ENCODE measurements at regions not wholly inside any gene's neighbourhood (a gene's known extent, or its start where the extent isn't known, plus 50 kb on each side); places are given as distances from the start of the nearest gene placed in this dataset.

- no peak overlapping the region for H3K4me3 ChIP-seq (ENCODE audit: low read length)
- H3K27me3 ChIP-seq (ENCODE audit: insufficient read depth, low read length): peaks cover 19% of the 10 kb centered on the region
- H3K9me3 ChIP-seq (ENCODE audit: low read depth, low read length): no peaks in the 10 kb centered on the region
- H3K4me1 ChIP-seq (ENCODE audit: insufficient read depth, low read length): no peaks in the 10 kb centered on the region
Measured at GRCh38 chr1:38129971-38130370, 83.4 kb upstream of the POU3F1 start.

DNA sequence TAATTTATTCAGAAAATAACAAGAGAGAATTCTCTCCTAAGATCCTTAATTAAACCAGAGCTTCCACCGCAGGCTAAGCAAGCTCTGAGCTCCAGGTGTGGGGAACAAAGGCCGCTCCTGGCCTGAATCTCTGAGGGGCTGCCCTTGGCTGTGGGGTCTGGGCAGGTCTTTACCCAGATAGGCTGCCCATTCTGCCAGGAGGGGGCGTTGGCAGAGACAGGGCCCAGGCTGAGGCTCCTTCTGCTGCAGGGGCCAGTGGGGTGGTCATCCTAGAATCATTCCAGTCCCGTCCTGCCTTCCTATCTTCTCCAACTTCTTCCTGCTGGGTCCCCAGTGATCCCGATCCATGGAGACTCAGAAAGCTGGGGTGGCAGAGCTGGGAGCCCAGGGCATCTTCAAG, 82.9 kb upstream of the POU3F1 start:
- Histone ChIP-seq H3K27me3 (ENCODE audit: insufficient read depth, low read length) (peaks cover 15% of the 10 kb centered on the region), H3K4me3 (ENCODE audit: low read length) (no peak overlapping the region), H3K9me3 (ENCODE audit: low read depth, low read length) (no peaks in the 10 kb centered on the region), H3K4me1 (ENCODE audit: insufficient read depth, low read length) (no peaks in the 10 kb centered on the region)

GRCh38 chr1:38128926-38129453, 82.4 kb upstream of the POU3F1 start:
- Histone ChIP-seq H3K4me1 (ENCODE audit: insufficient read depth, low read length) (no peaks in the 10 kb centered on the region), H3K27me3 (ENCODE audit: insufficient read depth, low read length) (peaks cover 11% of the 10 kb centered on the region), H3K9me3 (ENCODE audit: low read depth, low read length) (no peaks in the 10 kb centered on the region), H3K4me3 (ENCODE audit: low read length) (no peak overlapping the region)

DNA sequence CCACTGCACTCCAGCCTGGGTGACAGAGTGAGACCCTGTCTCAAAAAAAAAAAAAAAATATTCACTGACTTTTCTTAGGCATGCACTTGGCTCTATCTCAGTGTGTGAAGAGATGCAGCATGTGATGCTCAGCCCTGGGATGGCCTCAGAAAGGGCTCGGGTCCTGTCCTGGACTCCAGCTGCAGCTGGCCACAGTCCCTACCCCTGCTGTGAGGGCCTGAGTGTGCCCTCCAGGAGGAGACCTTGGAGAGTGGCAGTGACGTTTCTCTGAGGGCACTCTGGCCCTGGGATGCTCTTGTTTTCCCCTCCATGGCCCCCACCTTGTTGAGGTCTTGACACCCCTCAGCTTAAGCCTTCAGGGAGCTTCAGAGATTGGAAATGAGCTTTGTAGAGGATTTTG, 81.9 kb upstream of the POU3F1 start:
- no peak overlapping the region for H3K4me3 ChIP-seq (ENCODE audit: low read length)
- H3K27me3 ChIP-seq (ENCODE audit: insufficient read depth, low read length): peaks cover 9% of the 10 kb centered on the region
- H3K4me1 ChIP-seq (ENCODE audit: insufficient read depth, low read length): no peaks in the 10 kb centered on the region
- H3K9me3 ChIP-seq (ENCODE audit: low read depth, low read length): no peaks in the 10 kb centered on the region

- Histone ChIP-seq H3K27me3 (ENCODE audit: insufficient read depth, low read length) (no peaks in the 10 kb centered on the region), H3K4me1 (ENCODE audit: insufficient read depth, low read length) (no peaks in the 10 kb centered on the region), H3K9me3 (ENCODE audit: low read depth, low read length) (no peaks in the 10 kb centered on the region), H3K4me3 (ENCODE audit: low read length) (no peak overlapping the region)
Measured at GRCh38 chr1:38127428-38127827, 80.8 kb upstream of the POU3F1 start.

DNA sequence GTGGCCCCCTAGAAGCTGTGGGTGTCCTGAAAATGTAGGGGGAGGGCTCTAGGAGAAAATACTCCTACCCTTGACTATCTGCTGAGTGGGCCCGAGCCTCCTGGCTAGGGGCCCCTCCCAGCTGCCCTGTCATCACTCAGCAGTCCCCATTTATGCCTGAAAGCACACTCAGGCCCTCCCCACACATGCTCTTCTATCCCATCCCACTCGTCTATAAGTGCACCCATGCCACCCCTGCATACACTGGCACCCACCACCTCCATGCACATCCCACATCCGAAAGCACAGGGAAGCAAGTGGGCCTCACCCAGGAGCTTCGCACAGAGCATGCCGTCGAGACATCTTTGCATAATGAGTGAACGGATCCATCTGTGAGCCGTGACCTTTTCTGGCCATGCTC, 80.4 kb upstream of the POU3F1 start:
- Histone ChIP-seq H3K4me1 (ENCODE audit: insufficient read depth, low read length) (no peaks in the 10 kb centered on the region), H3K27me3 (ENCODE audit: insufficient read depth, low read length) (no peaks in the 10 kb centered on the region), H3K9me3 (ENCODE audit: low read depth, low read length) (no peaks in the 10 kb centered on the region), H3K4me3 (ENCODE audit: low read length) (no peak overlapping the region)

DNA sequence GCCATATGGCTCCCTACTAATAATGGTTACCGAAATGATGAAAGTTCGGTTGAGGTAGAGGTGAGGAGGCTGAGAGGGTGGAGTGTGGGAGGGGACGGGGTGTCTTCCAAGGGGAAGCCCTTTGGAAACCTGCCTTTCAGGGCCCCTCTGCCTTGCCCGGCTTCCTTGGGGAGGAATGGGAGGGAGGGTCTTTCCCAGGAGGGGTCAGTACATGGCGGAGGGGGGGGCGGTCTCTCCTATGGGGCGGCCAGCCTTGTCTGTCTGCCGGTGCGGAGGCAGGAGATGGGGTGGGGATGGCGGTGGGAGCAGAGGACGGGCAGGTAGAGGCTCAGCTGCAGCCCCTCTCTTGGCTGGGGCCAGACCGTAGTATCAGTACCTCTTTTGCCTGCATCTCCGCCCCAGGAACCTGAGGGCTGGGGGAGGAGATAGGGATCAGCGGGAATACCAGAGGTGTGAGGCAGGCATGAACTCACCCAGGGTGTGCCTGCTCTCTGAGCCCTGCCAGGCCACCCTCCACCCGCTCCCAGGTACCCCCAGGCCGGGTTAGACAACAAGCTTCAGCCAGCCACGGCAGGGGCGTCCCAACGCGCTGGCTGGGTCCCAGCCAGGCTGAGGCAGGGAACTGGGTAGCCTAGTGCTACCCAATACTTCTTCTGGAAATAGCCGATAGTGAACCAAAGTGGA, 79.4 kb upstream of the POU3F1 start:
- no peaks in the 10 kb centered on the region for H3K9me3 ChIP-seq (ENCODE audit: low read depth, low read length)
- H3K27me3 ChIP-seq (ENCODE audit: insufficient read depth, low read length): no peaks in the 10 kb centered on the region
- H3K4me3 ChIP-seq (ENCODE audit: low read length): no peak overlapping the region
- no peaks in the 10 kb centered on the region for H3K4me1 ChIP-seq (ENCODE audit: insufficient read depth, low read length)

GRCh38 chr1:38125016-38125415, 78.4 kb upstream of the POU3F1 start:
- H3K4me1 ChIP-seq (ENCODE audit: insufficient read depth, low read length): no peaks in the 10 kb centered on the region
- no peaks in the 10 kb centered on the region for H3K9me3 ChIP-seq (ENCODE audit: low read depth, low read length)
- no peaks in the 10 kb centered on the region for H3K27me3 ChIP-seq (ENCODE audit: insufficient read depth, low read length)
- no peak overlapping the region for H3K4me3 ChIP-seq (ENCODE audit: low read length)

DNA sequence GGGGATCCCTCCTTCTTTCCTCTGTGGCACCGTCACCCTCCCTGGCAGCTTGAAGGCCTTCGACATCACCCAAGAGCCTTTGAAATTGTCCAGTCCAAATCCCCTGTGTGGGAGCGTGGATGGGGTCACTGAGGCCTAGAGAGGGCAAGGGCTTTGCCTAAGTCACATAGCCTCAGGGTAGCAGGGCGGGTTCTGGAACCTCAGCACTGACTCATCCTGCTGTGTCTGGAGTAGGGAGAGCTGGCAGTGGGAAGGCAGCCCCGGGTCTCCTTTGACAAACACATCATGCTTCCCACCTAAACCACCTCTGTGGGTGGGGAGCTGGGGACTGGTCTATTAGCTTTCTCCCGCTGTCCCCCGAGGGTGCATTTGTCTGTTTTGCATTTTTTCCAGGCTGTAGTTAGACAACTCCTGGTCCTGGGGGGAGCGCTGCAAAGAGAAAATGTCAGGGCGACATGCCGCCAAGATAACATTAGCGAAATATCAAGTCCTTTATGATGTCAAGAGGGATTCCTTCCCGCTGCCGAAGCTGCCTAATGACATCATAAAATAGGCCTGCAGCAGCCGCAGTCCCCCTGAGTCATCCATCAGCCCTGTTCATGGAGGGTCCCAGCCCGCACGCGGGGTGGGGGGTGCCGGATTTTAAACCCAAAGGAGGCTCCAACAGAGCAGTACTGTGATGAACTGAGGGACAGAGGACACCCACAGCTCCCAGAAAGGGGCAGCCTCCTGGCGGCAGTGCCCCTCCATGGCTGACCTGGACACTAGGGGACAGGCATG, 77.0 kb upstream of the POU3F1 start:
- Histone ChIP-seq H3K27me3 (ENCODE audit: insufficient read depth, low read length) (no peaks in the 10 kb centered on the region), H3K9me3 (ENCODE audit: low read depth, low read length) (no peaks in the 10 kb centered on the region), H3K4me1 (ENCODE audit: insufficient read depth, low read length) (no peaks in the 10 kb centered on the region), H3K4me3 (ENCODE audit: low read length) (no peak overlapping the region)

GRCh38 chr1:38121231-38121680, 74.7 kb upstream of the POU3F1 start:
- H3K4me1 ChIP-seq (ENCODE audit: insufficient read depth, low read length): no peaks in the 10 kb centered on the region
- no peak overlapping the region for H3K4me3 ChIP-seq (ENCODE audit: low read length)
- no peaks in the 10 kb centered on the region for H3K27me3 ChIP-seq (ENCODE audit: insufficient read depth, low read length)
- H3K9me3 ChIP-seq (ENCODE audit: low read depth, low read length): no peaks in the 10 kb centered on the region

DNA sequence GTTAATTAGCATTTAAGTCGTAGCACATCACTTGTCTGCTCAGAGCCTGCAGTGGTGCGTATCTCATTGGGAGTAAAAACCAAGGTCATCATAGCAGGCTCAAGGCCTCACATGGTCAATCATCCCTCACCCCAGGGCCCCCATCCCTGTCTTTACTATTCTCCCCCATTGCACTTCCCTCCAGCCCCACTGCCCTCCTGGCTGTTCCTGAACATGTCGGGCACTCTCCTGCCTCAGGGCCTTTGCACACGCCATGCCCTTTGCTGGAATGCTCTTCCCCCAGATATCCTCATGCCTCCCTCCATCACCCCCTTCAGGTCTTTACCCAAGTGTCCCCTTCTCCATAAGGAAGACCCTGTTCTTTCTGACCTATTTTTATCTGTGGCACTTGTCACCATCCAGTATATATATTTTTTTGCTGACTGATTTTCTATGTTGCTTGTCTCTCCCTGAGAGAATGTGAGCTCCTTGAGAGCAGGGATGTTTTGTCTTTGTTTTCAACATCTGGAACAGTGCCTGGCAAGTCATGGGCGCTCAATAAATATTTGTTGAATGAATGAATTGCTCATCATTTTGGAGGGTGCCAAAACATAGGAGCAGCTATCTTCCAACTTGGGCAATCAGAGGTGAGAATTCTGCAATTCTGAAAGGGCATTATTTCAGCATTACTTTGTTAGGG, 74.1 kb upstream of the POU3F1 start:
- Histone ChIP-seq H3K4me3 (ENCODE audit: low read length) (no peak overlapping the region), H3K27me3 (ENCODE audit: insufficient read depth, low read length) (no peaks in the 10 kb centered on the region), H3K4me1 (ENCODE audit: insufficient read depth, low read length) (no peaks in the 10 kb centered on the region), H3K9me3 (ENCODE audit: low read depth, low read length) (no peaks in the 10 kb centered on the region)

DNA sequence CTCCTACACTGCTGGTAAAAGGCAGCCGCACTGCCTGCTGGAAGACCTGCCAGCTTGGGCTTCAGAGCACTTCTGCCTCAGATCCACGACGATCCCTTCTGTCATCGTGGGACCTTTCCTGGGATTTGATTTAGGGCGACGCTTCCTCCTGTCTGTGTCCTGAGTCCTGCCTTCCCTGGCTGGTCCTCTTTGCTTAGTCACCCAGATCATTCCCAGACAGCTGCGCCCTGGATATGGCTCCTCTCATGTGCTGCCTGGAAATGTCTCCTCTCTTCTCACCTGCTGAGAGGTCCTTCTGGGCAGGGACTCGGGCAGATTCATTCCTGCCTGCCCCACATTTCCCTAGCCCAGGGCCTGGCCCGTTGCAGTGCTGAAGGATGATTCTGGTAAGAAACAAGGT, 72.4 kb upstream of the POU3F1 start:
- no peak overlapping the region for H3K4me3 ChIP-seq (ENCODE audit: low read length)
- no peaks in the 10 kb centered on the region for H3K4me1 ChIP-seq (ENCODE audit: insufficient read depth, low read length)
- no peaks in the 10 kb centered on the region for H3K27me3 ChIP-seq (ENCODE audit: insufficient read depth, low read length)
- no peaks in the 10 kb centered on the region for H3K9me3 ChIP-seq (ENCODE audit: low read depth, low read length)

DNA sequence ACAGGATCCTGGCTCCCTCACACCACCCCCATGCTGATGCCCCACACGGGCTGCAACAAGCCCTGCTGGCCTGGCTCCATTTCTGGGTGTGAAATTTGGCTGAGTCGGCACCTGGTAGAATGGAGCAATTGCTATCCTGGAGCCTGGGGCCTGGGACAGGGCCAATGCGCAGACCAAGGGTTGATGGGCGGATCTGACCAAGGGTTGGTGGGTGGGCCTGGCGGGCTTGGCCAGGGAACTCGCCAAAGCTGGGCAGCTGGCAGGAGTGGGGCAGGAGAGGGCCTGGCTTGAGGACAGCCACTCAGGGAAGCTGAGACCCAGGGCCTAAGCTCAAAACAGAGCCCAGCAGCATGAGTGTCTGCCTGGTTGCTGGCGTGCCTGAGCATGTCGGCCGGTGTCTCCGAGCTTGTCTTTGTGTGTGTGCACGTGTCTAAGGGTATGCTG, 70.9 kb upstream of the POU3F1 start:
- Histone ChIP-seq H3K4me3 (ENCODE audit: low read length) (no peak overlapping the region), H3K27me3 (ENCODE audit: insufficient read depth, low read length) (no peaks in the 10 kb centered on the region), H3K4me1 (ENCODE audit: insufficient read depth, low read length) (no peaks in the 10 kb centered on the region), H3K9me3 (ENCODE audit: low read depth, low read length) (no peaks in the 10 kb centered on the region)

DNA sequence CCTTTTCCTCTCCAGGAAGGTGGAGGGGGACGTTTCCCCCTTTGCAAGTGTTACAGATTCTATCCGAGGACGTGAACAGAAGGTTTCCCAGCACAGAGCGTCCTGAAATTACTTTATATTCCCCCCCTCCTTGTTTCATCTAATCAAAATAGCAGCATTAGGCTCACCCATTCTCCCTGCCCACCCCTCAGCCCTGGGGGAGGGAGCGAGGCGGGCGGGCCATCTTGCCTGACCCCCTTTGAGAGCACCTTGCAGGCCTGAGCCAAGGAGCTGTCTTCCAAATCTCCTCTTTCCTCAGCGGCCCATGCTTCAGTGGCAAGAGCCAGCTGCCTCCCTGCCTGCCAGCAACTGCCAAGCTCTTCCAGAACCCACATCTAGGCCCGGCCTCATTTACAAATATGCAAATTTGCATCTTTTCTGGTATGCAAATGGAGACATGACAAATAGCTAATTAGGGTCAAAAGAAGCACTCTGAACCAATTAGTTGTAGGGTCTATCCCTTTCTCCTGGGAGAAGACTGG, 69.1 kb upstream of the POU3F1 start:
- Histone ChIP-seq H3K27me3 (ENCODE audit: insufficient read depth, low read length) (no peaks in the 10 kb centered on the region), H3K4me3 (ENCODE audit: low read length) (no peak overlapping the region), H3K9me3 (ENCODE audit: low read depth, low read length) (no peaks in the 10 kb centered on the region), H3K4me1 (ENCODE audit: insufficient read depth, low read length) (no peaks in the 10 kb centered on the region)

DNA sequence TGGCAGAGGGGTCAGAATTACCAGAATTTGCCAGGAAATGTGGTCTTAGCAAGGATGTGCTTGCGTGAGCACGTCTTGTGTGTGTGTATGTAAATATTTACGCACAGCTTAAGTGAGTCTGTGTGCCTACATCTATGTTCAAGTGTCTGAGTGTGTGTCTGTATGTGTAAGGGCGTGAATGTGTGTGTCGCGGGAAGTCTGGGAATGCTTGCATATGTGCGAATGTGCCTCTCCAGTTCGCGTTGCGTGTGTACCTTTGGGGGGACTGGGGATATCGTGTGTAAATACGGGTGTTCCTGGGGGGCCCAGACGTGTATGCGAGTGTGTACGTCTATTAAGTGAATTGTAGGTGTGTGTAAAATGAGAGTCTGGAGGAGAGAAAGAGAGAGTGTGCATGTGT, 68.6 kb upstream of the POU3F1 start:
- H3K27me3 ChIP-seq (ENCODE audit: insufficient read depth, low read length): no peaks in the 10 kb centered on the region
- H3K9me3 ChIP-seq (ENCODE audit: low read depth, low read length): no peaks in the 10 kb centered on the region
- no peak overlapping the region for H3K4me3 ChIP-seq (ENCODE audit: low read length)
- no peaks in the 10 kb centered on the region for H3K4me1 ChIP-seq (ENCODE audit: insufficient read depth, low read length)
